ENCODE measurements at regions not wholly inside any gene's neighbourhood (a gene's known extent, or its start where the extent isn't known, plus 50 kb on each side); places are given as distances from the start of the nearest gene placed in this dataset.

- H3K27me3 ChIP-seq (replicated peaks; ENCODE audit: control insufficient read depth, insufficient read depth, low read length): no peaks in the 10 kb centered on the region
- DNase-seq (ENCODE audit: extremely low read depth, insufficient read length): no peak
- H3K36me3 ChIP-seq (ENCODE audit: control insufficient read depth, insufficient read depth, low read length): no peaks in the 10 kb centered on the region
- TF ChIP-seq CTCF (IDR thresholded peaks at IDR 0.05; ENCODE audit: insufficient read depth, low read length, poor library complexity, severe bottlenecking): no peak
- H3K4me3 ChIP-seq (replicated peaks; ENCODE audit: low read depth, low read length): no peak overlapping the region
Measured at GRCh38 chr14:97718886-97719442, 921.8 kb downstream of the VRK1 start.

DNA sequence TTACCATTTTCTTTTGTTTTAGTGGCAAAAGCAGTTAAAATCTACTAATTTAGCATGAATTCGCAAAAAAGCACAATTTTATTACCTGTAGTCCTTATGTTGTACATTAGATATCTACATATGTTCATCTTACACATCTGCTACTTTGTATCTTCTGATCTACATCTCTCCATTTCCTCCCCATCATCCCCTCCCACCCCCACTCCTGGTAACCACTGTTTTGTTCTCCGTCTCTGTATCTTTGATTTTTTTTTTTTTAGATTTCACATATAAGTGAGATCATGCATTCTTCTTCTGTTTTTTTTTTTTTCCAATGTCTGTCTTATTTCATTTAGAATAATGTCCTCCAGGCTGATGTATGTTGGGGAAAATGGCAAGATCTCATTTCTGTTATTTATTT lies 922.7 kb downstream of the VRK1 start:
- DNase-seq (ENCODE audit: extremely low read depth, insufficient read length): no peak
- Histone ChIP-seq H3K4me3 (replicated peaks; ENCODE audit: low read depth, low read length) (no peak overlapping the region), H3K36me3 (ENCODE audit: control insufficient read depth, insufficient read depth, low read length) (no peaks in the 10 kb centered on the region), H3K27me3 (replicated peaks; ENCODE audit: control insufficient read depth, insufficient read depth, low read length) (no peaks in the 10 kb centered on the region)
- no peak for TF ChIP-seq CTCF (IDR thresholded peaks at IDR 0.05; ENCODE audit: insufficient read depth, low read length, poor library complexity, severe bottlenecking)

GRCh38 chr14:97723351-97723750 lies 926.2 kb downstream of the VRK1 start:
- Histone ChIP-seq H3K27me3 (replicated peaks; ENCODE audit: control insufficient read depth, insufficient read depth, low read length) (no peaks in the 10 kb centered on the region), H3K36me3 (ENCODE audit: control insufficient read depth, insufficient read depth, low read length) (no peaks in the 10 kb centered on the region), H3K4me3 (replicated peaks; ENCODE audit: low read depth, low read length) (no peak overlapping the region)
- TF ChIP-seq CTCF (IDR thresholded peaks at IDR 0.05; ENCODE audit: insufficient read depth, low read length, poor library complexity, severe bottlenecking): no peak
- DNase-seq (ENCODE audit: extremely low read depth, insufficient read length): no peak

DNA sequence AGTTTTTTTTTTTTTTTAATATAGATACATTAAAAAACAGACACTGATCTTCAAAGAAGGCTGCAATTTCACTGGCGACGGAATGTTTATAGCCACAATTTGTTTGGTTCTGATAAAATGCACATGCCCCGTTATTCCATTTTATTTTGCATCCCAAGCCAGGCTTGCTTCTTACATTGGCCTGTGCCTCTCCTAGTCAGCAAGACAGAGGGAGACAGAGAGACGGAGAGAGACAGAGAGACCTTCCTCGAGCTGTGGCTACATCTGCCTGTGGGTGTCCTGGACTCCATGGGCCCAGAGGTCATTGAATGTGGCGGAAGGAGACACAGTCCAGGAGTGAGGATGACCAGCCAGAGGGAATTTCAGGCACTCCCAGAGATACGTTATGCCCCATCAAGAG lies 926.6 kb downstream of the VRK1 start:
- Histone ChIP-seq H3K36me3 (ENCODE audit: control insufficient read depth, insufficient read depth, low read length) (no peaks in the 10 kb centered on the region), H3K27me3 (replicated peaks; ENCODE audit: control insufficient read depth, insufficient read depth, low read length) (no peaks in the 10 kb centered on the region), H3K4me3 (replicated peaks; ENCODE audit: low read depth, low read length) (no peak overlapping the region)
- TF ChIP-seq CTCF (IDR thresholded peaks at IDR 0.05; ENCODE audit: insufficient read depth, low read length, poor library complexity, severe bottlenecking): peak; percentile 8
- DNase-seq (ENCODE audit: extremely low read depth, insufficient read length): no peak

- Histone ChIP-seq H3K27me3 (replicated peaks; ENCODE audit: control insufficient read depth, insufficient read depth, low read length) (no peaks in the 10 kb centered on the region), H3K4me3 (replicated peaks; ENCODE audit: low read depth, low read length) (no peak overlapping the region)
Measured at GRCh38 chr14:97724265-97724731, 927.1 kb downstream of the VRK1 start.

More at GRCh38 chr14:97724265-97724731, 927.1 kb downstream of the VRK1 start:
- no peaks in the 10 kb centered on the region for H3K36me3 ChIP-seq (ENCODE audit: control insufficient read depth, insufficient read depth, low read length)
- no peak for DNase-seq (ENCODE audit: extremely low read depth, insufficient read length)
- TF ChIP-seq CTCF (IDR thresholded peaks at IDR 0.05; ENCODE audit: insufficient read depth, low read length, poor library complexity, severe bottlenecking): no peak

Measured in GM06990 (cell line).